NCI-H526 (cell line): ENCODE measurements at regions not wholly inside any gene's neighbourhood (a gene's known extent, or its start where the extent isn't known, plus 50 kb on each side); places are given as distances from the start of the nearest gene placed in this dataset.
A peak's percentile ranks its signal among the peaks of the same experiment; 100 is the strongest.
"Not testable (repeated sequence)": the region's sequence is repeated elsewhere in the genome, so short reads cannot be mapped to it uniquely, and the experiment has no call there.

ENCODE experiments used
- DNase-seq, 2 experiments: peaks; one replicate each; lab custom pipeline; 2025; lab: John Stamatoyannopoulos, UW

GRCh38 chr6:112879920-112880413 is 532.8 kb downstream of the RFPL4B start:
- peak; percentile 48 to 88 for DNase-seq

- no peak for DNase-seq
Measured at GRCh38 chr6:112881027-112881426, 533.9 kb downstream of the RFPL4B start.

GRCh38 chr6:112881828-112882780 is 535.0 kb downstream of the RFPL4B start:
- no peak for DNase-seq

GRCh38 chr6:112883095-112883494 is 536.0 kb downstream of the RFPL4B start:
- DNase-seq = no peak

- no peak for DNase-seq
Measured at GRCh38 chr6:112886415-112886814, 539.3 kb downstream of the RFPL4B start.

GRCh38 chr6:112887424-112887823 is 540.3 kb downstream of the RFPL4B start:
- DNase-seq = not testable (repeated sequence)

GRCh38 chr6:112899541-112899940 is 552.4 kb downstream of the RFPL4B start:
- DNase-seq = no peak

- DNase-seq = no peak
Measured at GRCh38 chr6:112903361-112903760, 556.2 kb downstream of the RFPL4B start.

GRCh38 chr6:112906726-112907125 is 559.6 kb downstream of the RFPL4B start:
- DNase-seq = no peak

GRCh38 chr6:112909781-112910180 is 562.7 kb downstream of the RFPL4B start:
- DNase-seq = no peak

- DNase-seq = no peak
Measured at GRCh38 chr6:112910256-112910655, 563.1 kb downstream of the RFPL4B start.

GRCh38 chr6:112911959-112912358 is 564.8 kb downstream of the RFPL4B start:
- DNase-seq = no peak

GRCh38 chr6:112912416-112913101 is 565.4 kb downstream of the RFPL4B start:
- DNase-seq = no peak

- not testable (repeated sequence) for DNase-seq
Measured at GRCh38 chr6:112919744-112920143, 572.6 kb downstream of the RFPL4B start.

- DNase-seq = no peak
Measured at GRCh38 chr6:112920994-112921393, 573.9 kb downstream of the RFPL4B start.

- no peak for DNase-seq
Measured at GRCh38 chr6:112923940-112924587, 576.9 kb downstream of the RFPL4B start.

- DNase-seq = no peak
Measured at GRCh38 chr6:112925702-112926101, 578.6 kb downstream of the RFPL4B start.

GRCh38 chr6:112927641-112928320 is 580.7 kb downstream of the RFPL4B start:
- DNase-seq = no peak

GRCh38 chr6:112929641-112930040 is 582.5 kb downstream of the RFPL4B start:
- DNase-seq = no peak

GRCh38 chr6:112931832-112932231 is 584.7 kb downstream of the RFPL4B start:
- DNase-seq = no peak

- no peak for DNase-seq
Measured at GRCh38 chr6:112933947-112934346, 586.8 kb downstream of the RFPL4B start.
